ENCODE measurements at regions not wholly inside any gene's neighbourhood (a gene's known extent, or its start where the extent isn't known, plus 50 kb on each side); places are given as distances from the start of the nearest gene placed in this dataset.

DNA sequence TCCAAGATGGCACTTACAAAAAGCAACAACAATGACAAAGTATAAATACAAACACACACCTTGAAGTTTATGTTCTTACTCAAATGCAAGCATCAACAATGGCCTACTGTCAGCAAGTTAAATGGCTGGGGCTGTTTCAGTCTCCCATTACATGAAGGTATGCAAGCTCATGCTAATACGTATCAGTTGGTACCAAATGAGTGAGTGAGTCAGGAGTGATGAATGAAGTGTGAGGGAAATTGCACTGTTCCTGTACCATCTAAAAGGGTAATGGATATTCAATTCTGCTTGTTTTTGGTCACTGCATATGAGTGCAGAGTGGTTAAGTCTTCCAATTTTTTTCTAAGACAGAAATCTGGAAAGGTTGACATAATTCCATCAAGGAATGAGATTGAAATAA lies 964.9 kb downstream of the MAT2B start:
- no peak overlapping the region for H3K4me3 ChIP-seq (replicated peaks in 1 of 3; ENCODE audit: insufficient read depth in 1 of 3, low read depth in 2 of 3, low read length in 3 of 3)
- H3K27me3 ChIP-seq (ENCODE audit: control insufficient read depth in 1 of 2, insufficient read depth in 2 of 2, low read length in 2 of 2) = no peaks in the 10 kb centered on the region
- ChIA-PET CTCF (ENCODE audit: low intra/inter-chr PET ratio, low total read pairs) (no interaction called here), POLR2A (no interaction called here)
- H3K27ac ChIP-seq (ENCODE audit: extremely low read length, insufficient read depth, low read length) = no peak overlapping the region
- no peaks in the 10 kb centered on the region for H3K4me1 ChIP-seq (ENCODE audit: insufficient read depth, low read length)
- no peak overlapping the region for H3K9ac ChIP-seq (ENCODE audit: insufficient read depth, low read depth, low read length)
- ATAC-seq (no peak), DNase-seq (ENCODE audit: low spot score) (no peak), FAIRE-seq (no peak)
- H2AFZ ChIP-seq (ENCODE audit: low read length) = no peak overlapping the region
- no peaks in the 10 kb centered on the region for H4K20me1 ChIP-seq (ENCODE audit: insufficient read depth, low read length)
- H3K9me3 ChIP-seq (ENCODE audit: low read length) = no peaks in the 10 kb centered on the region
- no peak overlapping the region for H3K4me2 ChIP-seq (ENCODE audit: low read depth, low read length)
- intact Hi-C loops (cut with micrococcal nuclease; ENCODE audit: unreplicated experiment) = no loop called here
- WGBS (ENCODE audit: low lambda C conversion rate) = 0% methylated on average over 1 of the region's 1 CpG
- BruUV-seq (replicated peaks) = no TSS peak
- TF ChIP-seq NR2F2 (IDR thresholded peaks at IDR 0.05; ENCODE audit: borderline replicate concordance, low read depth) (no peak), TGIF2 (CRISPR knock-in tag; IDR thresholded peaks at IDR 0.05) (no peak), ZSCAN30 (CRISPR knock-in tag; IDR thresholded peaks at IDR 0.05) (no peak)
- in situ Hi-C loops (cut with HindIII; ENCODE audit: extremely low pct_ligation_motif_present, low pct_unique_long_range_greater_than_20kb) = no loop called here
- no peaks in the 10 kb centered on the region for H3K79me2 ChIP-seq (ENCODE audit: insufficient read depth, low read length)
- no peaks in the 10 kb centered on the region for H3K36me3 ChIP-seq (replicated peaks in 1 of 2; ENCODE audit: control insufficient read depth in 1 of 2, insufficient read depth in 2 of 2, low read length in 2 of 2)

- 0% methylated on average over 1 of the region's 1 CpG for WGBS (ENCODE audit: low lambda C conversion rate)
- Histone ChIP-seq H3K4me2 (ENCODE audit: low read depth, low read length) (no peak overlapping the region), H3K27ac (ENCODE audit: extremely low read length, insufficient read depth, low read length) (no peak overlapping the region), H3K27me3 (ENCODE audit: control insufficient read depth in 1 of 2, insufficient read depth in 2 of 2, low read length in 2 of 2) (no peaks in the 10 kb centered on the region), H4K20me1 (ENCODE audit: insufficient read depth, low read length) (no peaks in the 10 kb centered on the region), H3K4me3 (replicated peaks in 1 of 3; ENCODE audit: insufficient read depth in 1 of 3, low read depth in 2 of 3, low read length in 3 of 3) (no peak overlapping the region), H3K36me3 (replicated peaks in 1 of 2; ENCODE audit: control insufficient read depth in 1 of 2, insufficient read depth in 2 of 2, low read length in 2 of 2) (no peaks in the 10 kb centered on the region), H2AFZ (ENCODE audit: low read length) (no peak overlapping the region), H3K9me3 (ENCODE audit: low read length) (no peaks in the 10 kb centered on the region), H3K79me2 (ENCODE audit: insufficient read depth, low read length) (no peaks in the 10 kb centered on the region), H3K9ac (ENCODE audit: insufficient read depth, low read depth, low read length) (no peak overlapping the region), H3K4me1 (ENCODE audit: insufficient read depth, low read length) (no peaks in the 10 kb centered on the region)
- FAIRE-seq = no peak
- POLR2A ChIA-PET = no interaction called here
- intact Hi-C loops (cut with micrococcal nuclease; ENCODE audit: unreplicated experiment) = no loop called here
- BruUV-seq (replicated peaks) = no TSS peak
- CTCF ChIA-PET (ENCODE audit: low intra/inter-chr PET ratio, low total read pairs) = no interaction called here
- DNase-seq (ENCODE audit: low spot score) = no peak
- ATAC-seq = no peak
- TF ChIP-seq SUZ12 (IDR thresholded peaks at IDR 0.05; ENCODE audit: low read depth, low read length) (no peak), ZNF136 (CRISPR knock-in tag; IDR thresholded peaks at IDR 0.05; ENCODE audit: low read depth) (no peak), CBX1 (IDR thresholded peaks at IDR 0.05; ENCODE audit: low read depth) (no peak), ZNF672 (CRISPR knock-in tag; IDR thresholded peaks at IDR 0.05) (no peak), ZNF652 (CRISPR knock-in tag; IDR thresholded peaks at IDR 0.05; ENCODE audit: borderline replicate concordance, low read depth) (no peak), PRPF4 (IDR thresholded peaks at IDR 0.05; ENCODE audit: low read depth, low read length, poor library complexity, severe bottlenecking) (no peak), SOX5 (CRISPR knock-in tag; IDR thresholded peaks at IDR 0.05; ENCODE audit: borderline replicate concordance) (no peak), FOXK1 (CRISPR knock-in tag; IDR thresholded peaks at IDR 0.05; ENCODE audit: borderline replicate concordance, low read depth) (no peak), HNF1B (CRISPR knock-in tag; IDR thresholded peaks at IDR 0.05) (no peak), ZFY (CRISPR knock-in tag; IDR thresholded peaks at IDR 0.05) (no peak), ZNF883 (CRISPR knock-in tag; IDR thresholded peaks at IDR 0.05; ENCODE audit: not compliant biosample characterization) (no peak), ZNF737 (CRISPR knock-in tag; IDR thresholded peaks at IDR 0.05; ENCODE audit: borderline replicate concordance) (no peak), PHF8 (CRISPR knock-in tag; IDR thresholded peaks at IDR 0.05) (no peak)
- TF ChIP-seq, protein P1, sequence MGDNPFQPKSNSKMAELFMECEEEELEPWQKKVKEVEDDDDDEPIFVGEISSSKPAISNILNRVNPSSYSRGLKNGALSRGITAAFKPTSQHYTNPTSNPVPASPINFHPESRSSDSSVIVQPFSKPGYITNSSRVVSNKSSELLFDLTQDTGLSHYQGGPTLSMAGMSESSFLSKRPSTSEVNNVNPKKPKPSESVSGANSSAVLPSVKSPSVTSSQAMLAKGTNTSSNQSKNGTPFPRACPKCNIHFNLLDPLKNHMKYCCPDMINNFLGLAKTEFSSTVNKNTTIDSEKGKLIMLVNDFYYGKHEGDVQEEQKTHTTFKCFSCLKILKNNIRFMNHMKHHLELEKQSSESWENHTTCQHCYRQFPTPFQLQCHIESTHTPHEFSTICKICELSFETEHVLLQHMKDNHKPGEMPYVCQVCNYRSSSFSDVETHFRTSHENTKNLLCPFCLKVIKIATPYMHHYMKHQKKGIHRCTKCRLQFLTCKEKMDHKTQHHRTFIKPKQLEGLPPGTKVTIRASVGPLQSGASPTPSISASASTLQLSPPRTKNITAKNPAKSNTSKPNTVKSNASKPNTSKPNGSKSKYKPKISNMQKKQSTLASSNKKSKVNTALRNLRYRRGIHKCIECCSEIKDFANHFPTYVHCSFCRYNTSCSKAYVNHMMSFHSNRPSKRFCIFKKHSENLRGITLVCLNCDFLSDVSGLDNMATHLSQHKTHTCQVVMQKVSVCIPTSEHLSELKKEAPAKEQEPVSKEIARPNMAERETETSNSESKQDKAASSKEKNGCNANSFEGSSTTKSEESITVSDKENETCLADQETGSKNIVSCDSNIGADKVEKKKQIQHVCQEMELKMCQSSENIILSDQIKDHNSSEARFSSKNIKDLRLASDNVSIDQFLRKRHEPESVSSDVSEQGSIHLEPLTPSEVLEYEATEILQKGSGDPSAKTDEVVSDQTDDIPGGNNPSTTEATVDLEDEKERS (CRISPR knock-in tag; IDR thresholded peaks at IDR 0.05) = no peak
- in situ Hi-C loops (cut with HindIII; ENCODE audit: extremely low pct_ligation_motif_present, low pct_unique_long_range_greater_than_20kb) = no loop called here
Measured at GRCh38 chr5:164472165-164472564, 966.7 kb downstream of the MAT2B start.
